ENCODE measurements at regions not wholly inside any gene's neighbourhood (a gene's known extent, or its start where the extent isn't known, plus 50 kb on each side); places are given as distances from the start of the nearest gene placed in this dataset.

- no peaks in the 10 kb centered on the region for H3K36me3 ChIP-seq
- TF ChIP-seq POLR2AphosphoS5 (IDR thresholded peaks at IDR 0.05) = no peak
- no peak for TF ChIP-seq POLR2A (IDR thresholded peaks at IDR 0.05)
- TF ChIP-seq CTCF (IDR thresholded peaks at IDR 0.05) = no peak
- WGBS = 100% methylated on average over 1 of the region's 1 CpG
Measured at GRCh38 chr1:230494514-230494913, 68.4 kb upstream of the PGBD5 start.

GRCh38 chr1:230494026-230494425 lies 67.9 kb upstream of the PGBD5 start:
- Histone ChIP-seq H3K9me3 (no peaks in the 10 kb centered on the region), H3K4me1 (replicated peaks) (no peaks in the 10 kb centered on the region), H3K27ac (no peak overlapping the region), H3K27me3 (replicated peaks; ENCODE audit: insufficient read depth) (no peaks in the 10 kb centered on the region), H3K36me3 (no peaks in the 10 kb centered on the region), H3K4me3 (no peak overlapping the region)
- DNase-seq (ENCODE audit: low spot score) = no peak
- 79% methylated on average over 1 of the region's 1 CpG for WGBS
- intact Hi-C loops (cut with DNase I) = no loop called here
- TF ChIP-seq CTCF (IDR thresholded peaks at IDR 0.05) (no peak), POLR2A (IDR thresholded peaks at IDR 0.05) (no peak), POLR2AphosphoS5 (IDR thresholded peaks at IDR 0.05) (no peak)

More at GRCh38 chr1:230494514-230494913, 68.4 kb upstream of the PGBD5 start:
- H3K27ac ChIP-seq = no peak overlapping the region
- intact Hi-C loops (cut with DNase I) = no loop called here
- no peaks in the 10 kb centered on the region for H3K4me1 ChIP-seq (replicated peaks)
- H3K4me3 ChIP-seq = no peak overlapping the region
- no peaks in the 10 kb centered on the region for H3K27me3 ChIP-seq (replicated peaks; ENCODE audit: insufficient read depth)
- H3K9me3 ChIP-seq = no peaks in the 10 kb centered on the region
- no peak for DNase-seq (ENCODE audit: low spot score)

DNA sequence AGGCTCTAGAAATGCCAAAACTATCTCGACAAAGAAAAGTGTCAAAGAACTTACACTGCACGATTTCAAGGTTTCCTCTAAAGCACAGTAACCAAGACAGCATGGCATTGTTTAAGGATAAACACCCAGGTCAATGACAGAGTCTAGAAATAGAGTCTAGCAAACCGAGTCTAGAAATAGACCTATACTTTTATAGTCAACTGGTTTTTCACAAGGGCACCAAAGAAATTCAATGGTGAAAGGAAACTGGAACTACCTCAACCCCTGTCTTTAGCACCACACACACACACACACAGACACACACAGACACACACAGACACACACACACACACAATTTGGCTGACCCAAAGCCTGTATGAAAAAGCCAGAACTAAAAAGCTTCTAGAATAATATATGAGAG lies 67.1 kb upstream of the PGBD5 start:
- Histone ChIP-seq H3K4me3 (no peak overlapping the region), H3K9me3 (no peaks in the 10 kb centered on the region), H3K36me3 (no peaks in the 10 kb centered on the region), H3K27me3 (replicated peaks; ENCODE audit: insufficient read depth) (no peaks in the 10 kb centered on the region), H3K4me1 (replicated peaks) (no peaks in the 10 kb centered on the region), H3K27ac (no peak overlapping the region)
- intact Hi-C loops (cut with DNase I) = no loop called here
- no peak for TF ChIP-seq CTCF (IDR thresholded peaks at IDR 0.05)
- DNase-seq (ENCODE audit: low spot score) = no peak
- 71% methylated on average over 3 of the region's 3 CpGs for WGBS

GRCh38 chr1:230490436-230490835 lies 64.3 kb upstream of the PGBD5 start:
- Histone ChIP-seq H3K4me3 (no peak overlapping the region), H3K4me1 (replicated peaks) (no peaks in the 10 kb centered on the region), H3K27ac (no peak overlapping the region), H3K36me3 (no peaks in the 10 kb centered on the region), H3K9me3 (no peaks in the 10 kb centered on the region), H3K27me3 (replicated peaks; ENCODE audit: insufficient read depth) (no peaks in the 10 kb centered on the region)
- 89% methylated on average over 2 of the region's 2 CpGs for WGBS
- no peak for TF ChIP-seq POLR2AphosphoS5 (IDR thresholded peaks at IDR 0.05)
- no peak for TF ChIP-seq POLR2A (IDR thresholded peaks at IDR 0.05)
- TF ChIP-seq CTCF (IDR thresholded peaks at IDR 0.05) = no peak
- intact Hi-C loops (cut with DNase I) = no loop called here
- DNase-seq (ENCODE audit: low spot score) = no peak

- TF ChIP-seq POLR2AphosphoS5 (IDR thresholded peaks at IDR 0.05) = no peak
- TF ChIP-seq POLR2A (IDR thresholded peaks at IDR 0.05) = no peak
- no peak for TF ChIP-seq CTCF (IDR thresholded peaks at IDR 0.05)
- no peak for DNase-seq (ENCODE audit: low spot score)
- intact Hi-C loops (cut with DNase I) = no loop called here
Measured at GRCh38 chr1:230487773-230488428, 61.8 kb upstream of the PGBD5 start.

More at GRCh38 chr1:230487773-230488428, 61.8 kb upstream of the PGBD5 start:
- 92% methylated on average over 4 of the region's 4 CpGs for WGBS
- Histone ChIP-seq H3K9me3 (no peaks in the 10 kb centered on the region), H3K27ac (no peak overlapping the region), H3K4me3 (no peak overlapping the region), H3K4me1 (replicated peaks) (no peaks in the 10 kb centered on the region), H3K36me3 (no peaks in the 10 kb centered on the region), H3K27me3 (replicated peaks; ENCODE audit: insufficient read depth) (no peaks in the 10 kb centered on the region)
